KMS-11 (cell line): ENCODE measurements at regions not wholly inside any gene's neighbourhood (a gene's known extent, or its start where the extent isn't known, plus 50 kb on each side); places are given as distances from the start of the nearest gene placed in this dataset.

ENCODE experiments used
- H2AFZ ChIP-seq: fragments of 200-600 bp; sonication (generic); 2 replicates; pipeline ENCODE4 v1.6.1; 2016; ENCODE audit warnings: antibody characterized with exemption, mixed run types, low read depth
- H3K27ac ChIP-seq: fragments of 200-600 bp; sonication (generic); 2 replicates; pipeline ENCODE4 v1.6.1; 2016; ENCODE audit warnings: mild to moderate bottlenecking, mixed run types
- H3K27me3 ChIP-seq: fragments of 200-600 bp; sonication (generic); 2 replicates; pipeline ENCODE4 v1.6.1; 2017; ENCODE audit warnings: mild to moderate bottlenecking, low read depth, mixed run types, moderate library complexity; ENCODE audit not compliant: insufficient read depth
- H3K36me3 ChIP-seq: fragments of 200-600 bp; sonication (generic); 2 replicates; pipeline ENCODE4 v1.6.1; 2017; ENCODE audit warnings: mild to moderate bottlenecking, mixed run types; ENCODE audit not compliant: insufficient read depth
- H3K4me1 ChIP-seq: fragments of 200-600 bp; sonication (generic); 2 replicates; pipeline ENCODE4 v1.6.1; 2016; ENCODE audit warnings: mild to moderate bottlenecking, low read depth, mixed run types; ENCODE audit not compliant: poor library complexity, severe bottlenecking
- H3K4me2 ChIP-seq: fragments of 200-600 bp; sonication (generic); 2 replicates; pipeline ENCODE4 v1.7.0; 2016; ENCODE audit warnings: mild to moderate bottlenecking, mixed run types
- H3K4me3 ChIP-seq: fragments of 200-600 bp; sonication (generic); IDR thresholded peaks from 2 replicates; pipeline ENCODE4 v1.6.1; 2017; ENCODE audit warnings: low read depth, low read length, mixed read lengths; ENCODE audit not compliant: insufficient read depth
- H3K79me2 ChIP-seq: fragments of 200-600 bp; sonication (generic); 2 replicates; pipeline ENCODE4 v1.6.1; 2016; ENCODE audit warnings: low read depth, mixed run types; ENCODE audit not compliant: insufficient read depth
- H3K9ac ChIP-seq: fragments of 200-600 bp; sonication (generic); 2 replicates; pipeline ENCODE4 v1.6.1; 2016; ENCODE audit warnings: mild to moderate bottlenecking, mixed run types
- H4K20me1 ChIP-seq: fragments of 200-600 bp; sonication (generic); 2 replicates; pipeline ENCODE4 v1.6.1; 2016; ENCODE audit warnings: mild to moderate bottlenecking, mixed run types; ENCODE audit not compliant: insufficient read depth
- TF ChIP-seq, protein P1 (sequence below): fragments of 200-600 bp; sonication (generic); conservative IDR thresholded peaks from 2 replicates; pipeline ENCODE4 v1.6.1; 2017; ENCODE audit warnings: low read depth, mild to moderate bottlenecking, antibody characterized with exemption, low read length, moderate library complexity, mixed read lengths

DNA sequence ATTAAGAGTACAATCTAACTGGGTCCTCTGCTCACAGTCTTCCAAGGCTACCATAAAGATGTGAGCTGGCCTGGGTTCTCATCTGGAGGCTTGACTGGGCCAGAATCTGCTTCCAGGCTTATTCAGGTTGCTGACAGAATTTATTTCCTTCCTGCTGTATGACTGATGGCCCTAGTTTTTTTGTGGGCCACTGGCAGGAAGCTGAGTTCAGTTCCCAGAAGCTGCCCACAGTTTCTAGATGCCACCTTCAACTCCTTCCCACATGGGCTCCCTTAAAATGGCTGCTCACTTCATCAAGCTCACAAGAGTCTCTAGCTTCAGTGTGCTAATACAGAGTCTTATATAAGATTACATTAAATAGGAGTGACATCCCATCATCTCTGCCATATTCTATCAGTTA, 121.7 kb upstream of the CAND1 start:
- TF ChIP-seq, protein P1, sequence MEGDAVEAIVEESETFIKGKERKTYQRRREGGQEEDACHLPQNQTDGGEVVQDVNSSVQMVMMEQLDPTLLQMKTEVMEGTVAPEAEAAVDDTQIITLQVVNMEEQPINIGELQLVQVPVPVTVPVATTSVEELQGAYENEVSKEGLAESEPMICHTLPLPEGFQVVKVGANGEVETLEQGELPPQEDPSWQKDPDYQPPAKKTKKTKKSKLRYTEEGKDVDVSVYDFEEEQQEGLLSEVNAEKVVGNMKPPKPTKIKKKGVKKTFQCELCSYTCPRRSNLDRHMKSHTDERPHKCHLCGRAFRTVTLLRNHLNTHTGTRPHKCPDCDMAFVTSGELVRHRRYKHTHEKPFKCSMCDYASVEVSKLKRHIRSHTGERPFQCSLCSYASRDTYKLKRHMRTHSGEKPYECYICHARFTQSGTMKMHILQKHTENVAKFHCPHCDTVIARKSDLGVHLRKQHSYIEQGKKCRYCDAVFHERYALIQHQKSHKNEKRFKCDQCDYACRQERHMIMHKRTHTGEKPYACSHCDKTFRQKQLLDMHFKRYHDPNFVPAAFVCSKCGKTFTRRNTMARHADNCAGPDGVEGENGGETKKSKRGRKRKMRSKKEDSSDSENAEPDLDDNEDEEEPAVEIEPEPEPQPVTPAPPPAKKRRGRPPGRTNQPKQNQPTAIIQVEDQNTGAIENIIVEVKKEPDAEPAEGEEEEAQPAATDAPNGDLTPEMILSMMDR: no peak
- no peak overlapping the region for H3K4me3 ChIP-seq
- H3K27ac ChIP-seq: no peak overlapping the region
- H2AFZ ChIP-seq: no peak overlapping the region
- H4K20me1 ChIP-seq: no peaks in the 10 kb centered on the region
- no peaks in the 10 kb centered on the region for H3K36me3 ChIP-seq
- H3K9ac ChIP-seq: no peak overlapping the region
- no peak overlapping the region for H3K4me2 ChIP-seq
- H3K27me3 ChIP-seq: no peaks in the 10 kb centered on the region
- H3K79me2 ChIP-seq: no peaks in the 10 kb centered on the region
- no peaks in the 10 kb centered on the region for H3K4me1 ChIP-seq

GRCh38 chr12:67148265-67148664, 120.9 kb upstream of the CAND1 start:
- H3K36me3 ChIP-seq: no peaks in the 10 kb centered on the region
- no peaks in the 10 kb centered on the region for H3K79me2 ChIP-seq
- no peak overlapping the region for H3K4me3 ChIP-seq
- TF ChIP-seq, protein P1: no peak
- H3K4me2 ChIP-seq: no peak overlapping the region
- no peaks in the 10 kb centered on the region for H3K27me3 ChIP-seq
- H3K9ac ChIP-seq: no peak overlapping the region
- no peak overlapping the region for H3K27ac ChIP-seq
- H3K4me1 ChIP-seq: no peaks in the 10 kb centered on the region
- no peaks in the 10 kb centered on the region for H4K20me1 ChIP-seq
- H2AFZ ChIP-seq: no peak overlapping the region

GRCh38 chr12:67151886-67152285, 117.3 kb upstream of the CAND1 start:
- TF ChIP-seq, protein P1: no peak
- no peaks in the 10 kb centered on the region for H3K36me3 ChIP-seq
- no peak overlapping the region for H3K27ac ChIP-seq

GRCh38 chr12:67152451-67152850, 116.7 kb upstream of the CAND1 start:
- no peak overlapping the region for H3K27ac ChIP-seq
- H3K79me2 ChIP-seq: no peaks in the 10 kb centered on the region
- TF ChIP-seq, protein P1: no peak

More at GRCh38 chr12:67151886-67152285, 117.3 kb upstream of the CAND1 start:
- Histone ChIP-seq H3K4me3 (no peak overlapping the region), H3K4me1 (no peaks in the 10 kb centered on the region), H3K9ac (no peak overlapping the region), H3K27me3 (no peaks in the 10 kb centered on the region), H3K79me2 (no peaks in the 10 kb centered on the region), H4K20me1 (no peaks in the 10 kb centered on the region), H2AFZ (no peak overlapping the region), H3K4me2 (no peak overlapping the region)

GRCh38 chr12:67154901-67155300, 114.3 kb upstream of the CAND1 start:
- H3K4me3 ChIP-seq: no peak overlapping the region
- no peak overlapping the region for H3K4me2 ChIP-seq
- no peaks in the 10 kb centered on the region for H3K4me1 ChIP-seq
- H4K20me1 ChIP-seq: no peaks in the 10 kb centered on the region
- TF ChIP-seq, protein P1: no peak
- H3K36me3 ChIP-seq: no peaks in the 10 kb centered on the region
- no peaks in the 10 kb centered on the region for H3K79me2 ChIP-seq
- H3K27ac ChIP-seq: no peak overlapping the region
- H3K27me3 ChIP-seq: no peaks in the 10 kb centered on the region
- no peak overlapping the region for H2AFZ ChIP-seq
- no peak overlapping the region for H3K9ac ChIP-seq

More at GRCh38 chr12:67152451-67152850, 116.7 kb upstream of the CAND1 start:
- Histone ChIP-seq H2AFZ (no peak overlapping the region), H3K4me3 (no peak overlapping the region), H3K9ac (no peak overlapping the region), H3K27me3 (no peaks in the 10 kb centered on the region), H3K36me3 (no peaks in the 10 kb centered on the region), H3K4me2 (no peak overlapping the region), H3K4me1 (no peaks in the 10 kb centered on the region), H4K20me1 (no peaks in the 10 kb centered on the region)
